Endodermal cell (in vitro differentiated cells): ENCODE measurements at regions not wholly inside any gene's neighbourhood (a gene's known extent, or its start where the extent isn't known, plus 50 kb on each side); places are given as distances from the start of the nearest gene placed in this dataset.

Experiments
- DNase-seq: peaks from one replicate; pipeline ENCODE4 v3.0.0-alpha.2; 2017
- H3K27ac ChIP-seq: 2 replicates; pipeline ENCODE4 v1.5.1; 2013; ENCODE audit warnings: mild to moderate bottlenecking, low read depth, low read length, moderate library complexity
- H3K27me3 ChIP-seq: 2 replicates; pipeline ENCODE4 v1.6.1; 2013; ENCODE audit warnings: mild to moderate bottlenecking, low read length, moderate library complexity; ENCODE audit not compliant: insufficient read depth, control insufficient read depth, poor library complexity, severe bottlenecking
- H3K36me3 ChIP-seq: 2 replicates; pipeline ENCODE4 v1.7.0; 2013; ENCODE audit warnings: mild to moderate bottlenecking, low read length, moderate library complexity; ENCODE audit not compliant: control insufficient read depth, insufficient read depth
- H3K4me1 ChIP-seq: one replicate; pipeline ENCODE4 v1.7.0; 2013; ENCODE audit warnings: low read length; ENCODE audit not compliant: control insufficient read depth, insufficient read depth
- H3K4me3 ChIP-seq: 2 replicates; pipeline ENCODE4 v1.5.1; 2013; ENCODE audit warnings: mild to moderate bottlenecking, low read length, moderate library complexity
- H3K9ac ChIP-seq: 2 replicates; pipeline ENCODE4 v1.6.1; 2013; ENCODE audit warnings: mild to moderate bottlenecking, low read length, moderate library complexity; ENCODE audit not compliant: poor library complexity, severe bottlenecking; ENCODE audit errors: extremely low read depth
- H3K9me3 ChIP-seq: 2 replicates; pipeline ENCODE4 v1.6.1; 2013; ENCODE audit warnings: mild to moderate bottlenecking, low read length, moderate library complexity; ENCODE audit not compliant: control insufficient read depth
- H3K27ac Mint-ChIP-seq: 2 replicates; pipeline ENCODE4 v1.8.0; 2020; ENCODE audit warnings: mixed read lengths
- H3K27me3 Mint-ChIP-seq: 2 replicates; pipeline ENCODE4 v1.8.0; 2021; ENCODE audit warnings: mild to moderate bottlenecking, mixed read lengths; ENCODE audit not compliant: insufficient read depth
- H3K36me3 Mint-ChIP-seq: 2 replicates; pipeline ENCODE4 v1.8.0; 2020; ENCODE audit warnings: low read depth, mixed read lengths
- H3K4me1 Mint-ChIP-seq: 2 replicates; pipeline ENCODE4 v1.8.0; 2020; ENCODE audit warnings: mixed read lengths
- H3K4me3 Mint-ChIP-seq: 2 replicates; pipeline ENCODE4 v1.8.0; 2020; ENCODE audit warnings: mild to moderate bottlenecking, moderate library complexity, mixed read lengths
- H3K9me3 Mint-ChIP-seq: 2 replicates; pipeline ENCODE4 v1.8.0; 2020; ENCODE audit warnings: mild to moderate bottlenecking, mixed read lengths
- WGBS, 2 experiments: methylation state at CpG; one replicate each; pipeline versions ENCODE4 v1.1.5 to v1.1.7; 2013; ENCODE audit warnings: missing lambda C conversion rate in 2 of 2, mixed read lengths in 1 of 2; ENCODE audit not compliant: insufficient coverage in 1 of 2, insufficient read length in 1 of 2; 5-methylcytosine and 5-hydroxymethylcytosine counted together
- TF ChIP-seq, protein P1 (sequence below): fragments of 200-600 bp; sonication (generic); conservative IDR thresholded peaks from 2 replicates; pipeline ENCODE4 v1.5.0; 2021; ENCODE audit warnings: antibody characterized with exemption, mild to moderate bottlenecking

- TF ChIP-seq, protein P1, sequence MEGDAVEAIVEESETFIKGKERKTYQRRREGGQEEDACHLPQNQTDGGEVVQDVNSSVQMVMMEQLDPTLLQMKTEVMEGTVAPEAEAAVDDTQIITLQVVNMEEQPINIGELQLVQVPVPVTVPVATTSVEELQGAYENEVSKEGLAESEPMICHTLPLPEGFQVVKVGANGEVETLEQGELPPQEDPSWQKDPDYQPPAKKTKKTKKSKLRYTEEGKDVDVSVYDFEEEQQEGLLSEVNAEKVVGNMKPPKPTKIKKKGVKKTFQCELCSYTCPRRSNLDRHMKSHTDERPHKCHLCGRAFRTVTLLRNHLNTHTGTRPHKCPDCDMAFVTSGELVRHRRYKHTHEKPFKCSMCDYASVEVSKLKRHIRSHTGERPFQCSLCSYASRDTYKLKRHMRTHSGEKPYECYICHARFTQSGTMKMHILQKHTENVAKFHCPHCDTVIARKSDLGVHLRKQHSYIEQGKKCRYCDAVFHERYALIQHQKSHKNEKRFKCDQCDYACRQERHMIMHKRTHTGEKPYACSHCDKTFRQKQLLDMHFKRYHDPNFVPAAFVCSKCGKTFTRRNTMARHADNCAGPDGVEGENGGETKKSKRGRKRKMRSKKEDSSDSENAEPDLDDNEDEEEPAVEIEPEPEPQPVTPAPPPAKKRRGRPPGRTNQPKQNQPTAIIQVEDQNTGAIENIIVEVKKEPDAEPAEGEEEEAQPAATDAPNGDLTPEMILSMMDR, result no peak
These were observed 172.2 kb downstream of the CHRM3 start for GRCh38 chr1:239558559-239558958.

DNA sequence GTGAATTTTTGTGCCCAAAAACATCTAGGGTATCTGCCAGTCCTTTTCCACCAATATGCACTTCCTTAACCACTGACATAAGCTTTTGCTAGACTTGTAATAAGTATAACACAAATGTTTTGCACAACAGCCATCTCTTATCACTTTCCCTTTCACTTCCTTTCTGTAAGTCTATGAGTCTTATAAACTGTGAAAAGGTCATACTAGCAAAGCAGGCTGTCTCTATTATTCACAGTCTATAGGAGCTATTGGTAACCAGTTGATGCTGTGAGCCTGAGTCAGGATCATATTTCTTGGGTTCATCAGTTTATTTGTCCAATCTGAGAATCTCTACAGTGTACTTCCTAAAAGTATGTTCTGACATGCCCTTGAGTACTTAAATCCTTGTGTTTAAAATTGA, 172.6 kb downstream of the CHRM3 start:
- H3K36me3 ChIP-seq, result no peaks in the 10 kb centered on the region
- H3K4me1 Mint-ChIP-seq, result no peaks in the 10 kb centered on the region
- H3K9me3 Mint-ChIP-seq, result no peaks in the 10 kb centered on the region
- no peaks in the 10 kb centered on the region for H3K27me3 ChIP-seq
- no peak overlapping the region for H3K4me3 Mint-ChIP-seq
- H3K9ac ChIP-seq, result no peak overlapping the region
- H3K36me3 Mint-ChIP-seq, result no peaks in the 10 kb centered on the region
- no peak overlapping the region for H3K27ac ChIP-seq
- H3K4me1 ChIP-seq, result no peaks in the 10 kb centered on the region
- no peaks in the 10 kb centered on the region for H3K9me3 ChIP-seq
- DNase-seq, result no peak
- no peak overlapping the region for H3K4me3 ChIP-seq
- no peak overlapping the region for H3K27ac Mint-ChIP-seq
- TF ChIP-seq, protein P1, result no peak
- no peaks in the 10 kb centered on the region for H3K27me3 Mint-ChIP-seq

More at GRCh38 chr1:239558559-239558958, 172.2 kb downstream of the CHRM3 start:
- DNase-seq, result no peak
- no peaks in the 10 kb centered on the region for H3K9me3 Mint-ChIP-seq
- Histone ChIP-seq H3K4me3 (no peak overlapping the region), H3K9ac (no peak overlapping the region), H3K36me3 (no peaks in the 10 kb centered on the region), H3K27ac (no peak overlapping the region), H3K27me3 (no peaks in the 10 kb centered on the region), H3K4me1 (no peaks in the 10 kb centered on the region), H3K9me3 (no peaks in the 10 kb centered on the region)
- no peaks in the 10 kb centered on the region for H3K27me3 Mint-ChIP-seq
- no peaks in the 10 kb centered on the region for H3K36me3 Mint-ChIP-seq
- no peaks in the 10 kb centered on the region for H3K4me1 Mint-ChIP-seq
- H3K4me3 Mint-ChIP-seq, result no peak overlapping the region
- 91 to 100% methylated on average over 2 of the region's 2 CpGs for WGBS, 2 experiments
- no peak overlapping the region for H3K27ac Mint-ChIP-seq

- H3K4me1 Mint-ChIP-seq, result no peaks in the 10 kb centered on the region
- no peak overlapping the region for H3K4me3 Mint-ChIP-seq
- H3K36me3 Mint-ChIP-seq, result no peaks in the 10 kb centered on the region
- Histone ChIP-seq H3K9ac (no peak overlapping the region), H3K27ac (no peak overlapping the region), H3K36me3 (no peaks in the 10 kb centered on the region), H3K4me1 (no peaks in the 10 kb centered on the region), H3K27me3 (no peaks in the 10 kb centered on the region), H3K9me3 (no peaks in the 10 kb centered on the region), H3K4me3 (no peak overlapping the region)
- no peaks in the 10 kb centered on the region for H3K27me3 Mint-ChIP-seq
- no peak overlapping the region for H3K27ac Mint-ChIP-seq
- no peak for DNase-seq
- TF ChIP-seq, protein P1, result no peak
- 87 to 90% methylated on average over 4 of the region's 4 CpGs for WGBS, 2 experiments
- H3K9me3 Mint-ChIP-seq, result no peaks in the 10 kb centered on the region
These were observed 174.6 kb downstream of the CHRM3 start for GRCh38 chr1:239560921-239561320.
